ENCODE measurements at regions not wholly inside any gene's neighbourhood (a gene's known extent, or its start where the extent isn't known, plus 50 kb on each side); places are given as distances from the start of the nearest gene placed in this dataset.

DNA sequence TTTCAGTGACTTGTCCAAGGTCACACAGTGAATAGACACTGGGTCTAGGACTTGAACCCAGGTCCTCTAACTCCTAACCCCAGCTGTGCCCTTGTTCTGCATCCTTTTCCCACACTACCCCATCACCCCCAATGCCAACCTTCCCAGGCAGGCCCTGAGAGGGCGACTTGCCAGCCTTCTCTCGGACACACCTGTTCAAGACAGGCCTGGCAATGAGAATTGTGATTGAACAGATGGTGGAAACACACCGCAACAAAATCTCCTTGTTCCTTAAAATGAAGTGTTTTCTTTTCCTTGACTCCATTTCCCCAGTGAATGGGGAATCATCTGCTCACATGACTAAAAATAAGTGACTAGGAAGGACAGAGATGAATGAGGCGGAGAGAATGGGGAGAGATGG, 189.5 kb upstream of the ASIC2 start:
- TF ChIP-seq, protein P1, sequence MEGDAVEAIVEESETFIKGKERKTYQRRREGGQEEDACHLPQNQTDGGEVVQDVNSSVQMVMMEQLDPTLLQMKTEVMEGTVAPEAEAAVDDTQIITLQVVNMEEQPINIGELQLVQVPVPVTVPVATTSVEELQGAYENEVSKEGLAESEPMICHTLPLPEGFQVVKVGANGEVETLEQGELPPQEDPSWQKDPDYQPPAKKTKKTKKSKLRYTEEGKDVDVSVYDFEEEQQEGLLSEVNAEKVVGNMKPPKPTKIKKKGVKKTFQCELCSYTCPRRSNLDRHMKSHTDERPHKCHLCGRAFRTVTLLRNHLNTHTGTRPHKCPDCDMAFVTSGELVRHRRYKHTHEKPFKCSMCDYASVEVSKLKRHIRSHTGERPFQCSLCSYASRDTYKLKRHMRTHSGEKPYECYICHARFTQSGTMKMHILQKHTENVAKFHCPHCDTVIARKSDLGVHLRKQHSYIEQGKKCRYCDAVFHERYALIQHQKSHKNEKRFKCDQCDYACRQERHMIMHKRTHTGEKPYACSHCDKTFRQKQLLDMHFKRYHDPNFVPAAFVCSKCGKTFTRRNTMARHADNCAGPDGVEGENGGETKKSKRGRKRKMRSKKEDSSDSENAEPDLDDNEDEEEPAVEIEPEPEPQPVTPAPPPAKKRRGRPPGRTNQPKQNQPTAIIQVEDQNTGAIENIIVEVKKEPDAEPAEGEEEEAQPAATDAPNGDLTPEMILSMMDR (IDR thresholded peaks at IDR 0.05; ENCODE audit: low read length): no peak
- no peak for TF ChIP-seq EZH2 (IDR thresholded peaks at IDR 0.05; ENCODE audit: borderline replicate concordance, low read length)
